ENCODE measurements at regions not wholly inside any gene's neighbourhood (a gene's known extent, or its start where the extent isn't known, plus 50 kb on each side); places are given as distances from the start of the nearest gene placed in this dataset.

DNA sequence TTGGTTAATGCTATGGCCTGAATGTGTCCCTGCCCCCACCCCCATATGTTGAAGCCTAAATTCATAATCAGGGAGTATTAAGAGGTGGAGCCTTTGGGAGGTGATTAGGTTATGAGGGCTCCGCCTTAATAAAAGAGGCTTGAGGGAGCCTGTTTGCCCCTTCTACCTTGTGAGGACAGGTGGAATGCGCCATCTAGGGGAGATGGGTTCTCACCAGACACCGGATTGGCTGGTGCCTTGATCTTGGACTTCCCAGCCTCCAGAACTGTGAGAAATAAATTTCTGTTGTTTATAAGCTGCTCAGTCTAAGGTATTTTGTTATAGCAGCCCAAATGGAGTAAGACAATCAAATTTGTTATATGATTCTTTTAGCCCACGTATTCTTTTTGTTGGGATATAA lies 148.3 kb downstream of the PTCSC3 start:
- no peak for DNase-seq

DNA sequence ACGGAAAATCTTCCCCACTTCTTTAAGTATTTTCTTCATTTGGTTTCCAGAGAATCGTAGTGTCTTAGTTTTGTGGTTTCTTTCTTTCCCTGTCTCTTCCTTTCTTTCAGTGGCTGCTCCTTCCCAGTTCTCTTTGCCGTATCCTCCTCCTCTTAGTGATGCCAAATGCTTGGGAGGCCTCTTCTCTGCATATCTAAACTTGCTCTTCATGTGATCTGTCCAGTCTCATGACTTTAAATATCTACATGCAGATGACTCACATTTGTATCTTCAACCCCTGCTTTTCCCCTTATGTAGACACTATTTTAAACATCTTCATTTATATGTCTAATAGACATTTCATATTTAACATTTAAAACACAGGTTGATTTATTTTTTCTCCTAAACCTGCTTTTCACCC lies 149.2 kb downstream of the PTCSC3 start:
- no peak for DNase-seq

DNA sequence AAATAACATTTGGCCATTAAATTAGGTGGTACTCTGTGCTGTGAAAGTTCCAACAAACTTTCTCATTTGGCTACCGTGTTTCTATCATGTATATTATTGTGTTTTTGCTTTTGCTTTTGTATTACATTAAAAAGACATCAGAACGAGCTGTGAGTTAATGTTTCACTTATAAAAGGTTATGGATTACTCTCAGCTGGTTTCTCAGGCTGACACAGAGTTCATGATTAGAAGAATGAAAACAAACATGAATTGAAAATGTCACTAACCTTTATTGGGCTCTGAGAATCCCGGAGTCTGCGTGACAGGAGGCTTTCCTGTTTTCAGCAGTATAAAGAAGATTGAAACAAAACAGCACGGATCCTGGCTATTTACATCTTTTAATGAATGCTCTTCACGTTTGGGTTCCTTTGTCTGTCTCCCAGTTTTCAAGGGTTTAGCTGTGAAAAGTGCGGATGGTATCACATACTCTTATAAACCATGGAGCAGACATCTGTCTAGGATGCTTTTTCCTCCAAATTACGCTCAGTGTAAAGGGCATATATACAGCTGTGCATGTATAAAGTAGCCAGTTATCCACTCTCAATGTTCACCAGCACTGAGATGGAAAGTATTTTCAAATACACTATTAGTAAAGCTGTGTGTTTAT lies 153.6 kb downstream of the PTCSC3 start:
- no peak for DNase-seq

DNA sequence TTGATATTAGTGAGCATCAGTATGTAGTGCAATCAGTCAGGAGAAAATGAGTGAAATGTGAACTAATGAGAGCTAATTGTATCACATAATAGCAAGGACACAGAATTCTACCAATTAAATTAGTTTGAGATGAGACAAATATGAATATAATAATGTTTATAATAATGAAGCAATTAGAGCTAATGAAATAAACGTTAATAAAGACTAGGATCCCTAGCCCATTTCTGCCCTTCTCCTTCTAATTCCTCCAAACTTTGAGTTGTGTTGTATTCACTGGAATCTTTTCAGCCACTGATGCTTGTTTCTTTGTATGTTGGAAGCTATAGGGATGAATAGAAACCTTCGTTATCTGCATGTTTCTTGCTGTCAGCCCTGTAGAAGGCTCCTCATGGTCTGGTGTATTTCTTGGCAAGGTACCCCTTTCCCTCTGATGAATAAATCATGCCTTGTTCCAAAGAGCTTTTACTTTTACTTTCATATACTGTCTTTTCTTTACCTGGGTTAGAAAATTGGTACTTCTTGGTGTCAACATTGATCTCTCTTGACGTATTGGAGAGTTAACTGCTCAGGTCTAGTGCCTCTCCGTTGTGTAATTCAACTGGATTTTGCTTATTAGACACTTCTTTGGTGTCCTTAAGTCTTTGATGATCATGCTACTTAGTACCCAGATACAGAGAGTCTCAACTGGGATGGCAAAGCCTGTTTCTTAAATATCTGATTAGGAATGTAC lies 154.8 kb downstream of the PTCSC3 start:
- no peak for DNase-seq

DNA sequence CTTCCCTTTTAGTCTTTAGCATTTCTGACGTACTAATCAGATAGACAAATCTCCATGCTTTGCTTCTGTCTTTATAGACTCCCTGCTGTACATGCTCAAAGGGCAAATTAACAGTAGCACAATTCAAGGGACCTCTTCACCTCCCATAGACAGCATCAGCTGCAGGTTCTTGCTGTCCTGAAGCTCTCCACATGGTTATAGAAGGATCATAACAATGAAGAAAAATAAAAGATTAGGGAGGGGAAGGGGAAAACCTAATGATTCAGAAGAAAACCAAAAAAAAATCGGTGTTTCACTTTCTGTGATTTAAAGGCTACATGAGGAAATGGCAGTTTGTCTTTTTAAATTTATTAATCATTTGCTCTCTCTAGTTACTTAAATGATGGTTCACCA lies 155.5 kb downstream of the PTCSC3 start:
- no peak for DNase-seq

DNA sequence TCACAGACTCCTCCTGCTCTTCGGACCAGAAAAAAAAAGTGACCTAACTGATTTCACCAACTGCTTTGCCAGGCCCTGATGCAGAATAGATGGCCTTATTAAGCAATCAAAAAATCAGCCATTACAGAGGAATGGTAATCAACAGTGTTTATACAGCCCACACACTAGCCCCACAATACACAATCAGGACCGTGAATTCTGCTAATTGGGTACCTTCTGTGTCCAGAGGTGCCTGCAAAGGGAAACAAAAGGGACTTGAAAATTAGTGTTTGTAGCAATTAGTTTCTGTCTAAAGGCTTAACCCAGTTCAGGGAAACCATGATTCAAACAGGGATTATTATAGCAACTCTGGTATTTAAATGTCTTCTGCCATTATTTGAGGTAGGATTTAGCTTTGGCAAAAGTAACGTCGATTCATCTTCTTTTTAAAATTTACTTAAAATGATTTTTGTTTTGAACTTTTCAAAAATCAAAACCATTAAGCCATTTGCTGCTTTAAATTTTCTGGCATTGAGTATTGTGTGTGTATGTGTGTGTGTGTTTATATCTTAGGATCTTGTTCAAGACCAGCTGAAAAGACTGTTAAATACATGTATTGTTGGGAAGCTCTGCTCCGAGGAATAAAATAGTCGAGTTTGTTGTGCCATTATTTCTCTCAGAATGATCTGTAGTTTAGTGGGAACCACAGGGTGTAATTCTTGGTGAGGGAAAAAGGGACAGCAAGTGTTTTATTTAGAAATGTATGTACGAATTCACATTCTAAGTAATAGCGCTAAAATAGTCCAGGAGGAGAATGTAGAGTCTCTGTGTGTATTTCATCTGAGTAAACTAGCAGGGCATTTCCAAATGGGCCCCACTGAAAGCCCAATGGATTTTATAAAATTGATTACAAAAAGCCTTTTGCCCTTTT lies 156.1 kb downstream of the PTCSC3 start:
- no peak for DNase-seq

DNA sequence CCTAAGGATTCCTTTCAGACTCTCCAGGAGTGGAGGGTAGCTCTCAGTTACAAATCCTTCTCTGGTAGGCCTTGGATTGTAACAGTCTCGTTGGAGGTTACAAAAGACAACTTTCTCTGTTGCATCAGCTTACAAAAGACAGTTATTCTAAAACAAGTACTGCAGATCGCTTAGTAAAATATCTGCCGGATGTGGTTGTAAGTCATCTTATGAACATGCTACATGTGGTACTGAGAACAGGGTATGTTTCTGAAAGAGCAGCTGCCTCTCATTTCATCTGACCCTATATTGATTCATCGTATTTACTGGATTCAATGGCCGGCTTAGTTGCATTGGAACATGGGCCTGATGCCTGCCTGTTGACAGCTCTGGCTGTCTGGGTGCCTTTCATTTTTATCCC lies 157.4 kb downstream of the PTCSC3 start:
- no peak for DNase-seq

DNA sequence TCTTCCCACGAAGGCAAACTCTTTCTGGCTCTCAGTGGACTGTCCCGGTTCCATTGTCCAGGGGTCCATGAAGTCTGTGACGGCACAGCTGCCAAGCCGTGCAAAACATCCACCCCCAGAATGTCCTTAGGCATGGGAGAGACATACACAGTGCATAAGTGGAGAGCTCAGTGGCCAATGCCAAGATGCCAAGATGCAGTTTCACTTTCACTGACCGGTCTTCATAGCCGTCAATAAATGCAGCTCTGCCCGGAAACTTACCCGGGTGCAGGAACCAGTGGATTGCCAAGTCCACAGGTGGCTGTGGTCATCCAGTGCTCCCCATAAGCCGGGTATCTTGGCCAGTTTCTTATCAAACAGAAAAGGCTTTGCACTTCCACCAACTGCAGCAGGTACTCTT lies 162.3 kb downstream of the PTCSC3 start:
- DNase-seq = no peak

DNA sequence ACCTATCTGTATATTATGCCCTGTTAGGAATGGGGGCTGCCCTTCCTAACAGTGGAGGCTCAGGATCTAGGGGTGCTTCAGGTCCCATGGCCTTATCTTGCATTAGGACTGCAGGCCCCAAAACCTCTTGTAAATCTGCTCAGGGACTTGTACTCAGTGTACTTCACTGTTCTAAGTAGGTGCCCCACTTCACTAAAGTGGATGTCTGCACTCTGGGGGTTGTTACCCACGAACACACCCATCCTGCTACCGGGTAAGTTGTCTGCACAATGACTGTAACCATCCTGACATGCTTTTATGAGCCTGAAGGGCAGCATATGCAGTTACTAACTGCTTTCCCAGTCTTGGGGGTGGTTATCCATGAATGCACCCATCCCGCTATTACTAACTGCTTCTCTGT lies 163.0 kb downstream of the PTCSC3 start:
- DNase-seq = no peak

DNA sequence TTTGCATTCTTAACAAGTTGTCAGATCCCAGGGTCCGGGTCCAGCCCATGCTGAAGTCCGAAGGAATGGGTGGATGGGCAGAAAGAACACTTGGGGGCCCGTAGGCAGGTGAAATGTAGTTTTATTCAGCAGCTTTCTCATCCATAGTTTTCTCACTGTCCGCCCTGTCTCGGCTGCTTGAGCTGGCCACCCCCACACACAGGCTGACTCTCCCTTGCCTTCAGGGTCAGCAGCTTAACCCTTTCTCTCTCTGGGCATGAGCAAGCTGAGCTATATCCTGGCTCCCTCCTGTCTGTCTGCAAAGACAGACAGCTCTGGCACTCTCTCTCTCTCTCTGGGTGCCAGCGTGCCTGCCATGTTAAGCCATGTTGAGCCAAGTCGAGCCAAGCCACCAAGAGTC lies 163.9 kb downstream of the PTCSC3 start:
- DNase-seq = no peak

DNA sequence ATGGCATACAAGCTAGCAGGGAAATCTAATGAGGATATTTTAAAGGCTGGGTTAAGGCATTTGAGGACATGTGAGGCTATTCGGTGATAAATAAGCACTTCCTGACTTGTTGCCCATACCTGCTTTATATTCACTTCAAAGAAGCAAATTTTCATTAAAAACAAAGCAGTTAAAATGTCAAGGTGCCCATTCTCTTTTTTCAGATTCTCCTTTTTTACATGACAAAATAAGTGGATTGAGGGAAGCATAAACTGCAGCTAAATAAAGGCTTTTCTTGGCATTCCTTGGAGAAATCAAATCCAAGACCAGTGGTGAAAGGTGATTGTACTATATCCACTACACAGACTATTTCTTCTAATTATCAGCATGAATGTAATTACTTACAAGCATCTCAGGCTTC lies 166.9 kb downstream of the PTCSC3 start:
- DNase-seq = no peak

DNA sequence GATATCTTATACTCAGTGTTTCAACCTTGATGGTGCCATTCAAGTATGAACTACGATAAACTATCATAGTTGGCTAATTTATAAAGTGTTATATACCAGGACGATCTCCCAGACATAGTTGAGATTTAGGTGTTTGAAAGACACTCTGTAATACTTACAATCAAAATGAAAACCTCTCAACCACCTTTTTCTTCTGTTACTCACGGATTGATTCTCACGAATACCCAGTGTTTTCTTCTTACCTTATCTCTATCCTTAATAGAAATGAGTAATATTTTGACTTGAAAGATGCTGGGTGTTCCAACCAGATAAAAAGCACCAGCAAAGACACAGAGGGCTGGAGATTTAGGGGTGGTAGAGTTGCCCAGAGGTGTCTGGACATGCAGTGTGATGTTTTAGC lies 169.9 kb downstream of the PTCSC3 start:
- DNase-seq = no peak

DNA sequence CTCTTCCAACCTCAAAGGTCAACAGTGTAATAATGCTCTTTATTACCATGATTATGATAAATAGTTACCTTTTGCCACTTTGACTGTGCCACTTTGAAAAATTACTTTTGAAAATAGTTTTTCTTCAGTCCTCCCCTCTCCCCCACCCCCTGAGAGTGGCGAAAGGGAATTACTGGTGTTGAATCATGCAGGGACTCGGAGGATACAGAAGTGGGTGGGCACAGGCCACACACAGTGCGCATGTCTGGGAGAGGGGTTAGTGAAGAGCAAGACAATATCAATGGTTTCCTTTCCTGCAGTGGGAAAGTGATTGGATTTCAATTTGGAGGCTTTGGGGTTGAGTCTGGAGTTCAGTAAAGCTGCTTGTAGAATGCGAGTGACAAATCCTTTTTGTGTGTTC lies 170.9 kb downstream of the PTCSC3 start:
- DNase-seq = no peak

DNA sequence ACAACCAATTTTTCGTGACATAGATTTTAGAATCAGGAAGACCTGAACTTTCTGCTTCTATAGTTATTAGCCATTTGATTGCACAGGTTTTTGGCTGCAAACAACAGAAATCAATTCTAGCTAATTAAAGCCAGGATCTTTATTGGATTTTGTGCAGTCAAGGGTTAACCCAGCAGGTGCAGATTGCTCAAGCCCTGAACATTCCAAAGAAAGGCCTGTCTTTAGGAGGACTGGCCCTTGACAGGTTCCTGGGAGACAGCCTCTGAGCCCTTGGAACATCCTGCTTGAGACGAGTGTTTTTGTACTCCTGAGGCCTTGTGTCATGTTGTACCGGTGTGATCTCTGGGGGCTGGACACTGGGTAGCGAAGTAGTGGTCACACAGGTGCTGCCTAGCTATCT lies 174.6 kb downstream of the PTCSC3 start:
- no peak for DNase-seq

DNA sequence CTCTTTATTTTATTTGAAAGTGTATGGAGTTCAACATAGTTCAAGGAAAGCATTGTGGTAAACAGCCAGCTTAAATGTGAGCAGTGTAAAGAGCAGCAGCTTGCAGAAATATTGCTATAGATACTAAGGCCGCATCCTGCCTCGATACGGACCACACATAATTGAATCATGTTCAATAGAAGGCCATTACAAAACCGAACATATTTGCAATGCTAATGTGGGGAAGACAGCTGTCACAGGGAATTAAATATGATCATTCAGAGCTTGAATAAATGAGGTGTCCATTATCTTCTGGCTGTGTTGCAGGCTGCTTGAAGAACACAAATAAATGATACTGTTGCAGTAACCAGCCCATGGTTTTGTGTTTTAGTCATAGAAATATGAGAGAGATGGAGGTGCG lies 173.2 kb downstream of the BRMS1L start:
- no peak for DNase-seq

DNA sequence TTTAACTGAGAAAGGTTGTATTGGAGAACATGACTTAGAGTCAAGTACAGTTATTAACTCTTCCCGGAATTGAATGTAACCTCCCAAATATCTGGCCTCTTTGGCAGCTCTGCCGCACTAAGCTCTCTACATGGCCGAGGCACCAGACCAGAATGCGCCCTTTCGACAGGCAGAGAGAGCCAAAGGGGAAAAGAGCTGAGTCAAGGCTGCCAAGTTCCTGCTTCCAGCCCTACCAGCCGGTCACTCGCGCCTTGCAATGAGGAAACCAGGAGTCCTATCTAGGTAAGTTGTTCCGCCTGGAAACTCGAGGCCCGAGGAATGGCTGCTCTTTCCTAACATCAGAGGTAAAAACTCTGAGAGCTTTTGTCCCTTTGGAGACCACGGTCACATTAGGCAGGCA lies 172.2 kb downstream of the BRMS1L start:
- no peak for DNase-seq

DNA sequence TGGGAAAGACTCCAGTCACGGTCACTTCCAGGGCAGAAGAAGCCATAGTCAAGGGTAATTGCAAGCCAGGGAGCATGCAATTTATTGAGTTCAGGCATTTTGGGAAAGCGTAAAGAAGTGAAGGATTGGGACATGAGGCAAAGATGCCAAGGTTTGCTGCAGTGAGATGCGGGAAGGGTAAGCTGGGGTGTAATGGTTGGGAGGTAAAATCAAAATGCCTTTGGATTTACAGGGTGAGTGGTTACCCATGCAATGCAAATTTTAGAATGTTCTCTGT lies 167.5 kb downstream of the BRMS1L start:
- no peak for DNase-seq

DNA sequence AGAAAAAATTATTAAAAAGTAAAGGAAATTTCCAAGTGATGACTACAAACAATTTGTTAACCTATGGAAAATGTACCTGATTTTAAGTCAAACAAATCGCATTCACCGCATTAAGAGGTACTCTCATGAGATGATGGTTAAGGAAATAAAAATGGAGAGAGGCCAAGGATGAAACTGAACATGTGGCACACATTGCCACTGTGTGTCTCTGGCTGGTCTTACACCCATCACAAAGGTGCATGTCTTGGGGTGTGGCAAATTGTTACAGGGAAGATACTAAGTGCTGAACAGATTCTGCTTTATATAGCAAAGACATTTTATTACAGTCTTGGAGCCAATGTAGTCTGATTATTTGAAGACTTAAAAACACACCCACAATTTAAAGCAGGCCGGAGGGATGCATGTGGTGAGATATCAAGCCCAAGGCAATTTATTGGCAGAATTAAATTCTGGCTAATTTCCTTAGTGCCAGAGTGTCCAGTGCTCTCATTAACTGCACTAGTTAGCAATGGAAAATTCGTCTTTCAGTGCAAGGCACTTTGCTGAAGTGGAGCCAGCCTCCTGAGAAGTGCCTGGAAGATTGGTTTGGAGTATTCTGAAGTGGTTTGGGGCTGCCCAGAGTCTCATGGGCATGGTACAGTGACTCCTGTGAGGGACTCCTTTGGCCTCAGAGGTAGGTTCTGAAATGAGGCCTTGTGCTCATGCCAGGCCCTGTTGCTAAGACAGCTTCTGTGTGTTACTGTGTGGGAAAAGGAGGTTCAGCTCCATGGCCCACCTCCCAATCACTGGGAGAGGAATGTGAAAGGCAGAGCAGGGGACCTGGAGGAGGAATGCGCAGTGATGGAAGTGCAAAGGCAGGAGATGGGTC lies 166.9 kb downstream of the BRMS1L start:
- no peak for DNase-seq

DNA sequence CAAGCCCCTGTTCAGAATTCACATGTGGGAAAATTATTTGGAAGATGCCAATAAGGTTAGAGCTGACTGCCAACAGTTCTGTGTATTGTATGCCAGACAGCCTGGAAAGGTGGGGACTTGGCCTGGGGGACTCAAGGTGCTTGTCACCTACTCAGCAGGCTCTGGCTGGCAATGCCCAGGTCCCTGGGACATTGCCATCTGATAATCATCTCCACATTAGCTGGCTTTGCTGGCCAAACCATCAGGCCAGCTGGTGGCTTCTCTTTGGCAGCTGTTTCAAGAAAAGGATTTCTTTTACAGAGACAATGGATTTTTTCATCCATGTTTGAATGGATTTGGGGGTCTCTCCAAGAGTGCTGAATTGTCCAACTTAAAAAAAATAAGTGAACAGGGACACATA lies 165.2 kb downstream of the BRMS1L start:
- DNase-seq = no peak

DNA sequence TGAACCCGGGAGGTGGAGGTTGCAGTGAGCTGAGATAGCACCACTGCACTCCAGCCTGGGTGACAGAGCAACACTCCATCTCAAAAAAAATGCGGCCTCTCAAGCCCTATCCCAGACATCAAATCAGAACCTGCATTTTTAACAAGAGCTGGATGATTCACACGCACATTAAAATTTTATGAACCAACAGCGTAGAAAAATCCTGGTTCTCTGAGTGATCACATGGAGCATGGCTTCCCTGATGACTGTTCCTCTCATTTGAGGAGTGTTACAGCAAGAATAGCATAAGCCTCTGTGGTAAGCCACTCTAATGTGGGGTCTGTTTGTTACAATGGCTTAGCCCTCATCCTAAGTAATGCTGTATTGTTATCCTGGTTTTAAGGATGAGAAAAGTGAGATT lies 163.6 kb downstream of the BRMS1L start:
- no peak for DNase-seq

DNA sequence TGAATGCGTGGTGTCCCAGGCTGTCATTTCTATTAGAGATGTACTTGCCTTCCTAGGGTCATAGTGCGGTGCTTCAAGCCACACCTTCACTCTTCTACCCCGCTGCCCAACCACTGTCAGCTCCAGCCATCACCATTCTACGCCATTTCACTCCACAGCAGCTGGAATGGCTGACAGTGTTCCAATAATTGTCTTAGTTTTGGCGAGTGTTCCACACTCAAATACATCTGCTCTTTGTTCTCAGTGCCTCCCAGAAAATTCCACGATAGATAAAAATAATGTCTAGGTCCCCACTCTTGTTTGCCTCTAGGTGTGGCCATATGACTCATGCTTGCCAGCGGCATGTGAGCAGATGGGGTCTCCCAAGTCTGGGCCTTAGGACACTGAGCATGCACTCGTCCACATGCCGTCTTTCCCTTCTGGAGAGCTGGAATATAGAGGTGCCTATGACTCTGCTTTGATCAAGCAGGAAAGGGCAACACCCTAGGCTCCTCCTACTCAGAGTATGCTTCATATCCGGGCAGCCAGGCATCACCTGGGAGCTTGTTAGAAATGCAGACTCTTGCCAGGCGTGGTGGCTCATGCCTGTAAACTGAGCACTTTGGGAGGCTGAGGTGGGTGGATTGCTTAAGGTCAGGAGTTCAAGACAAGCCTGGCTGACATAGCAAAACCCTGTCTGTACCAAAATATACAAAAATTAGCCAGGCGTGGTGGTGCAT lies 163.0 kb downstream of the BRMS1L start:
- DNase-seq = no peak

DNA sequence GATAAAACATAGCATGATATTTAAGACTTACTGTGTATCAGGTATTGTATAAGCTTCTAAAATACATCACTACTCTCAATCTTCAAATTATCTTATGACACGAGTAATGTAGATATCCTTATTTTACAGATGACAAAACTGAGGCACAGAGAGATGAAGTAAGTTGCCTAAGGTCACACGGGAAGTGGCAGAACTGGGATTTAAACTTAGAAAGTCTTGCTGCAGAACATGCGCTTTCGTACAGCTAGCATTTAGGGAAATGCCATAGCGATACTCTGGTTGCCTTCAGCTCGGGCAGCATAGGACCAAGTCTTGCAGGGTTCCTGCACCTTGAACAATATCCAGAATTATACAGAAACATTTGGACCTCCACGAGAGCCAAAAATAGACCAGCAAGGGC lies 162.4 kb downstream of the BRMS1L start:
- no peak for DNase-seq

DNA sequence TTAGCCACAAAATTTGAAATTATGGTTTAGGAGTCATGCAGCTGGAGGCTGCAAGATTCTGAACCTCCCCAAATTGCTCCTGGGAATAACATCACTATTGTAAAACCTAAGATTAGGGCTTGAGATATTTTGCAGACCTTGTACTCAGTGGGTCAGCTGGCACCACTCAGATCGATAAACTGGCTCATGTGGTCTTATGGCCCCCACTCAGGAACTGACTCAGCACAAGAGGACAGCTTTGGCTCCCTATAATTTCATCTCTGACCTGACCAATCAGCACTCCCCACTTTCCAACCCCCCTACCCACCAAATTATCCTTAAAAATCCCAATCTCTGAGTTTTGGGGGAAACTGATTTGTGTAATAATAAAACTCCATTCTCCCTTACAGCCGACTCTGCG lies 161.6 kb downstream of the BRMS1L start:
- DNase-seq = no peak
